ENCODE measurements at regions not wholly inside any gene's neighbourhood (a gene's known extent, or its start where the extent isn't known, plus 50 kb on each side); places are given as distances from the start of the nearest gene placed in this dataset.

DNA sequence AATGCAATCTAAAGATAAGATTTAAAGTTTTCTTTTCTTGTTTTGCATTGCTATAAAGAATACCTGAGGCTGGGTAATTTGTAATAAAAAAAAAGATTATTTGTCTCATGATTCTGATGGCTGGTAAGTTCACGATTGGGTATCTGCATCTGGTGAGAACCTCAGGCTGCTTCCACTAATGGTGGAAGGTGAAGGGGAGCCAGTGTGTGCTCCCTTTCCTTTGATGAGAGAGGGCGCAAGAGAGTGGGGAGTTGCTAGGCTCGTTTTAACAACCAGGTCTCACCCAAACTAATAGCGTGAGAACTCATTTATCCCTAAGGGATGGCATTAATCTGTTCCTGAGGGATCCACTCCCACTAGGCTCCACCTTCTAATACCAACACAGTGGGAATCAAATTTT lies 353.2 kb downstream of the BTBD3 start:
- TF ChIP-seq, protein P1, sequence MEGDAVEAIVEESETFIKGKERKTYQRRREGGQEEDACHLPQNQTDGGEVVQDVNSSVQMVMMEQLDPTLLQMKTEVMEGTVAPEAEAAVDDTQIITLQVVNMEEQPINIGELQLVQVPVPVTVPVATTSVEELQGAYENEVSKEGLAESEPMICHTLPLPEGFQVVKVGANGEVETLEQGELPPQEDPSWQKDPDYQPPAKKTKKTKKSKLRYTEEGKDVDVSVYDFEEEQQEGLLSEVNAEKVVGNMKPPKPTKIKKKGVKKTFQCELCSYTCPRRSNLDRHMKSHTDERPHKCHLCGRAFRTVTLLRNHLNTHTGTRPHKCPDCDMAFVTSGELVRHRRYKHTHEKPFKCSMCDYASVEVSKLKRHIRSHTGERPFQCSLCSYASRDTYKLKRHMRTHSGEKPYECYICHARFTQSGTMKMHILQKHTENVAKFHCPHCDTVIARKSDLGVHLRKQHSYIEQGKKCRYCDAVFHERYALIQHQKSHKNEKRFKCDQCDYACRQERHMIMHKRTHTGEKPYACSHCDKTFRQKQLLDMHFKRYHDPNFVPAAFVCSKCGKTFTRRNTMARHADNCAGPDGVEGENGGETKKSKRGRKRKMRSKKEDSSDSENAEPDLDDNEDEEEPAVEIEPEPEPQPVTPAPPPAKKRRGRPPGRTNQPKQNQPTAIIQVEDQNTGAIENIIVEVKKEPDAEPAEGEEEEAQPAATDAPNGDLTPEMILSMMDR (conservative IDR thresholded peaks at IDR 0.05; ENCODE audit: low read depth, low read length) = 0 out of 2 replicates have a peak, but pooled peaks have one; percentile 18
- no peak for TF ChIP-seq EZH2phosphoT487 (IDR thresholded peaks at IDR 0.05; ENCODE audit: borderline replicate concordance, low read length)

Data from PC-3 (cell line).